ENCODE measurements at regions not wholly inside any gene's neighbourhood (a gene's known extent, or its start where the extent isn't known, plus 50 kb on each side); places are given as distances from the start of the nearest gene placed in this dataset.

- no peak overlapping the region for H3K4me3 ChIP-seq (replicated peaks; ENCODE audit: insufficient read depth, low read length)
- no peak for DNase-seq (ENCODE audit: low read depth in 1 of 2, low spot score in 1 of 2)
- TF ChIP-seq SPI1 (IDR thresholded peaks at IDR 0.05; ENCODE audit: borderline replicate concordance, low read depth) (no peak), GABPA (IDR thresholded peaks at IDR 0.05; ENCODE audit: low read depth) (no peak), POLR2AphosphoS5 (IDR thresholded peaks at IDR 0.05; ENCODE audit: low read depth) (no peak), CTCF (IDR thresholded peaks at IDR 0.05; ENCODE audit: insufficient read depth, low read length) (no peak), REST (IDR thresholded peaks at IDR 0.05; ENCODE audit: insufficient replicate concordance, low read depth) (no peak)
- no peaks in the 10 kb centered on the region for H3K27me3 ChIP-seq (ENCODE audit: insufficient read depth, poor library complexity, severe bottlenecking)
- H3K27ac ChIP-seq (replicated peaks): no peak overlapping the region
These were observed 99.8 kb upstream of the NR4A3 start for GRCh38 chr9:99721898-99722297.

- H3K27ac ChIP-seq (replicated peaks): no peak overlapping the region
- no peaks in the 10 kb centered on the region for H3K27me3 ChIP-seq (ENCODE audit: insufficient read depth, poor library complexity, severe bottlenecking)
- no peak overlapping the region for H3K4me3 ChIP-seq (replicated peaks; ENCODE audit: insufficient read depth, low read length)
- DNase-seq (ENCODE audit: low read depth in 1 of 2, low spot score in 1 of 2): no peak
- TF ChIP-seq POLR2AphosphoS5 (IDR thresholded peaks at IDR 0.05; ENCODE audit: low read depth): no peak
- no peak for TF ChIP-seq SPI1 (IDR thresholded peaks at IDR 0.05; ENCODE audit: borderline replicate concordance, low read depth)
- no peak for TF ChIP-seq CTCF (IDR thresholded peaks at IDR 0.05; ENCODE audit: insufficient read depth, low read length)
- TF ChIP-seq GABPA (IDR thresholded peaks at IDR 0.05; ENCODE audit: low read depth): no peak
- TF ChIP-seq REST (IDR thresholded peaks at IDR 0.05; ENCODE audit: insufficient replicate concordance, low read depth): no peak
These were observed 98.8 kb upstream of the NR4A3 start for GRCh38 chr9:99722877-99723276.

DNA sequence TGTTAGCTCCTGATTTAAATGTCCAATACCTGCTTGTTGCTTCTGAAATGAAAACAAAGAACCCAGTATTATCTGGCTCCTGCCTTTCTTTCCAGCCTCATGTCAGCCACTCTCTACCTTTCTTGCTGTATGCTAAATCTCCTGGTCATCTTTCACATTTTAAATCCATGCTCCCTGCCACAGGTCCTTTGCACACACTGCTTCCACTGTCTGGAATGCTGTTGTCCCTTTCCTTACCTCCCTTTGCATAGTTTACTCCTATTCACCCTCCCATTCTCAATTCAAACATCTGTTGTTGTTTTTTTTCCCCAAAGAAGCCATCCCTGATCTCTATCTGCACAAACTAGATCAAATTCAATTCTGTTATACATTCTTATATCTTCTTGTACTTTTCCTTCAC, 97.0 kb upstream of the NR4A3 start:
- DNase-seq (ENCODE audit: low read depth in 1 of 2, low spot score in 1 of 2): no peak
- Histone ChIP-seq H3K27me3 (ENCODE audit: insufficient read depth, poor library complexity, severe bottlenecking) (no peaks in the 10 kb centered on the region), H3K27ac (replicated peaks) (no peak overlapping the region), H3K4me3 (replicated peaks; ENCODE audit: insufficient read depth, low read length) (no peak overlapping the region)
- no peak for TF ChIP-seq POLR2AphosphoS5 (IDR thresholded peaks at IDR 0.05; ENCODE audit: low read depth)
- TF ChIP-seq REST (IDR thresholded peaks at IDR 0.05; ENCODE audit: insufficient replicate concordance, low read depth): no peak

GRCh38 chr9:99725852-99726251, 95.8 kb upstream of the NR4A3 start:
- H3K4me3 ChIP-seq (replicated peaks; ENCODE audit: insufficient read depth, low read length): no peak overlapping the region
- no peak for DNase-seq (ENCODE audit: low read depth in 1 of 2, low spot score in 1 of 2)
- H3K27me3 ChIP-seq (ENCODE audit: insufficient read depth, poor library complexity, severe bottlenecking): no peaks in the 10 kb centered on the region
- no peak overlapping the region for H3K27ac ChIP-seq (replicated peaks)
- TF ChIP-seq CTCF (IDR thresholded peaks at IDR 0.05; ENCODE audit: insufficient read depth, low read length) (no peak), GABPA (IDR thresholded peaks at IDR 0.05; ENCODE audit: low read depth) (no peak), POLR2AphosphoS5 (IDR thresholded peaks at IDR 0.05; ENCODE audit: low read depth) (no peak), SPI1 (IDR thresholded peaks at IDR 0.05; ENCODE audit: borderline replicate concordance, low read depth) (no peak)

All from HL-60 (cell line).